ENCODE measurements at regions not wholly inside any gene's neighbourhood (a gene's known extent, or its start where the extent isn't known, plus 50 kb on each side); places are given as distances from the start of the nearest gene placed in this dataset.

DNA sequence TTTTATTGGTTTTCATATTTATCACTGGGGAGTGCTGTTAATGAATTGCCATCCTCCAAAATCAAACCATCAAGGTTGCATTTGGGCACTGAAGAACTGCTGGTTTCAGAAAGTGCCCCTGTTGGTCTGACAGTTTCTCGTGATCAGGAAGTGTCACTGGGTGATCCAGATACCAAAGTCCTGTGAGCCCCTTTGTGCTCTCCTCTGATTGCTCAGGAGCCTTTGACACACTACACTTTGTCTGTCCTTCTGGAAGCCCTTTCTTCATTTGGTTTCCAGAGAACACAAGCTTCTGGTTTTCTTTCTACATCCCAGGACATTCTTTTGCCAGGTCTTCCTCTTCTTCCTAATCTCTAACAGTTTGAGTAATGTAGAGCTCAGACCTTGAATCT lies 165.8 kb upstream of the PROX1 start:
- Histone ChIP-seq H3K79me2 (ENCODE audit: insufficient read depth, low read length) (no peaks in the 10 kb centered on the region), H3K4me3 (ENCODE audit: insufficient read depth, low read depth, low read length) (no peak overlapping the region), H3K27ac (ENCODE audit: low read depth, low read length) (no peak overlapping the region), H3K9me3 (ENCODE audit: insufficient read depth, low read depth, low read length) (no peaks in the 10 kb centered on the region), H4K20me1 (ENCODE audit: insufficient read depth, low read length) (no peaks in the 10 kb centered on the region), H2AFZ (ENCODE audit: low read depth, low read length) (no peak overlapping the region), H3K27me3 (ENCODE audit: insufficient read depth, low read length) (no peaks in the 10 kb centered on the region), H3K36me3 (ENCODE audit: insufficient read depth, low read length) (no peaks in the 10 kb centered on the region), H3K4me1 (ENCODE audit: insufficient read depth, low read length) (no peaks in the 10 kb centered on the region), H3K4me2 (ENCODE audit: low read length) (no peak overlapping the region), H3K9ac (ENCODE audit: low read length) (no peak overlapping the region)
- Mint-ChIP-seq H3K4me1 (ENCODE audit: low read depth, unreplicated experiment) (no peaks in the 10 kb centered on the region), H3K4me3 (ENCODE audit: unreplicated experiment) (no peak overlapping the region), H3K27ac (ENCODE audit: unreplicated experiment) (no peak overlapping the region), H3K9me3 (ENCODE audit: unreplicated experiment) (peaks cover 2% of the 10 kb centered on the region), H3K36me3 (ENCODE audit: low read depth, unreplicated experiment) (no peaks in the 10 kb centered on the region), H3K27me3 (ENCODE audit: low read depth, unreplicated experiment) (peaks cover 2% of the 10 kb centered on the region)
- TF ChIP-seq, protein P1, sequence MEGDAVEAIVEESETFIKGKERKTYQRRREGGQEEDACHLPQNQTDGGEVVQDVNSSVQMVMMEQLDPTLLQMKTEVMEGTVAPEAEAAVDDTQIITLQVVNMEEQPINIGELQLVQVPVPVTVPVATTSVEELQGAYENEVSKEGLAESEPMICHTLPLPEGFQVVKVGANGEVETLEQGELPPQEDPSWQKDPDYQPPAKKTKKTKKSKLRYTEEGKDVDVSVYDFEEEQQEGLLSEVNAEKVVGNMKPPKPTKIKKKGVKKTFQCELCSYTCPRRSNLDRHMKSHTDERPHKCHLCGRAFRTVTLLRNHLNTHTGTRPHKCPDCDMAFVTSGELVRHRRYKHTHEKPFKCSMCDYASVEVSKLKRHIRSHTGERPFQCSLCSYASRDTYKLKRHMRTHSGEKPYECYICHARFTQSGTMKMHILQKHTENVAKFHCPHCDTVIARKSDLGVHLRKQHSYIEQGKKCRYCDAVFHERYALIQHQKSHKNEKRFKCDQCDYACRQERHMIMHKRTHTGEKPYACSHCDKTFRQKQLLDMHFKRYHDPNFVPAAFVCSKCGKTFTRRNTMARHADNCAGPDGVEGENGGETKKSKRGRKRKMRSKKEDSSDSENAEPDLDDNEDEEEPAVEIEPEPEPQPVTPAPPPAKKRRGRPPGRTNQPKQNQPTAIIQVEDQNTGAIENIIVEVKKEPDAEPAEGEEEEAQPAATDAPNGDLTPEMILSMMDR (IDR thresholded peaks at IDR 0.05; ENCODE audit: insufficient read depth, low read depth, low read length) = no peak
- TF ChIP-seq EZH2 (IDR thresholded peaks at IDR 0.05; ENCODE audit: insufficient read depth, low read length) = no peak
- DNase-seq (ENCODE audit: low read depth) = no peak
- no peak for FAIRE-seq

DNA sequence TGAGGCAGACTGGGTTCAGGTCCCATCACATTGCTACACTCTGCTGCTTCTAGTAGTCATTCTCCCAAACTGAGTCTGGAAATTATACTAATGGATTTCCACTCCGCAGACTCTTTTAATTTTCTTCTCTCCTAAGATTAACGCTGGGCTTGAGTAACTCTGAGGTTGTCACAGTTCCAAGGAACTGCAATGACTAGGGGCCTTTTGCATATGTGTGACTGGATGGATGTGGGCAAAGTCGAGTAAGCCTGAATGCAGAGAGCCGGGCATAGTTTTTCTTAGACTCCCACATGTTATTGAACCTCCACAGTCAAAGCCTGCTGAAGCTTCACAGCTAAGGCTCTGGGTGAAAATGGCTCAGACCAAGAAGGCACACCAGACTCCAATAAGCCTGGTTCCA lies 160.9 kb upstream of the PROX1 start:
- H3K4me3 ChIP-seq (ENCODE audit: insufficient read depth, low read depth, low read length) = no peak overlapping the region
- Mint-ChIP-seq H3K4me3 (ENCODE audit: unreplicated experiment) (no peak overlapping the region), H3K27ac (ENCODE audit: unreplicated experiment) (no peak overlapping the region), H3K4me1 (ENCODE audit: low read depth, unreplicated experiment) (no peaks in the 10 kb centered on the region), H3K27me3 (ENCODE audit: low read depth, unreplicated experiment) (peaks cover 8% of the 10 kb centered on the region), H3K36me3 (ENCODE audit: low read depth, unreplicated experiment) (no peaks in the 10 kb centered on the region), H3K9me3 (ENCODE audit: unreplicated experiment) (peaks cover 3% of the 10 kb centered on the region)
- H3K4me1 ChIP-seq (ENCODE audit: insufficient read depth, low read length) = no peaks in the 10 kb centered on the region
- H4K20me1 ChIP-seq (ENCODE audit: insufficient read depth, low read length) = no peaks in the 10 kb centered on the region
- DNase-seq (ENCODE audit: low read depth) (no peak), FAIRE-seq (no peak)
- H2AFZ ChIP-seq (ENCODE audit: low read depth, low read length) = no peak overlapping the region
- no peaks in the 10 kb centered on the region for H3K36me3 ChIP-seq (ENCODE audit: insufficient read depth, low read length)
- H3K9me3 ChIP-seq (ENCODE audit: insufficient read depth, low read depth, low read length) = no peaks in the 10 kb centered on the region
- no peak overlapping the region for H3K27ac ChIP-seq (ENCODE audit: low read depth, low read length)
- H3K27me3 ChIP-seq (ENCODE audit: insufficient read depth, low read length) = no peaks in the 10 kb centered on the region
- H3K9ac ChIP-seq (ENCODE audit: low read length) = no peak overlapping the region
- H3K79me2 ChIP-seq (ENCODE audit: insufficient read depth, low read length) = no peaks in the 10 kb centered on the region
- no peak overlapping the region for H3K4me2 ChIP-seq (ENCODE audit: low read length)
- TF ChIP-seq EZH2 (IDR thresholded peaks at IDR 0.05; ENCODE audit: insufficient read depth, low read length) = no peak
- TF ChIP-seq, protein P1 (IDR thresholded peaks at IDR 0.05; ENCODE audit: insufficient read depth, low read depth, low read length) = no peak

DNA sequence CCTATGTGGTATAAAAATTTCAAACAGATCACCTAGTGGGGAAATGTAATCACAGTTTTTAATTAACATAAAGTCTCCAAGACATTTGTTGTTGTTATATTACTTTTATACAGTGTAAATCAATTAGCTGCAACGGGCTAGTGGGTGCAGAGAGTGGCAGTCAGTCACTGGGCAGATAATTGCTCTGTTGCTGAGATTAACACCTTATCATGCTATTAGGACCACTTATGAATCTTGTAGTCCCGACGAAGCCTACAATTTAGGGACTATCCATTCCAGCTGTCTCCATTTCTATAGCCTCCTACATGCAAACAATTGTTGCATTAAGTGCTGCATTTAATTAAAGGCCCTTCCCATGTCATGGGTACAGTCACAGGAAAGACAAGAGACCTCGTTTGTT lies 158.9 kb upstream of the PROX1 start:
- no peaks in the 10 kb centered on the region for H3K9me3 ChIP-seq (ENCODE audit: insufficient read depth, low read depth, low read length)
- no peak overlapping the region for H3K4me2 ChIP-seq (ENCODE audit: low read length)
- TF ChIP-seq, protein P1 (IDR thresholded peaks at IDR 0.05; ENCODE audit: insufficient read depth, low read depth, low read length) = no peak
- TF ChIP-seq EZH2 (IDR thresholded peaks at IDR 0.05; ENCODE audit: insufficient read depth, low read length) = no peak
- no peak overlapping the region for H2AFZ ChIP-seq (ENCODE audit: low read depth, low read length)
- no peaks in the 10 kb centered on the region for H3K4me1 ChIP-seq (ENCODE audit: insufficient read depth, low read length)
- no peak overlapping the region for H3K9ac ChIP-seq (ENCODE audit: low read length)
- H3K27ac ChIP-seq (ENCODE audit: low read depth, low read length) = no peak overlapping the region
- no peaks in the 10 kb centered on the region for H4K20me1 ChIP-seq (ENCODE audit: insufficient read depth, low read length)
- H3K27me3 Mint-ChIP-seq (ENCODE audit: low read depth, unreplicated experiment) = peaks cover 12% of the 10 kb centered on the region
- FAIRE-seq (no peak), DNase-seq (ENCODE audit: low read depth) (no peak)
- H3K4me3 ChIP-seq (ENCODE audit: insufficient read depth, low read depth, low read length) = no peak overlapping the region
- no peaks in the 10 kb centered on the region for H3K36me3 Mint-ChIP-seq (ENCODE audit: low read depth, unreplicated experiment)
- H3K4me3 Mint-ChIP-seq (ENCODE audit: unreplicated experiment) = no peak overlapping the region
- H3K4me1 Mint-ChIP-seq (ENCODE audit: low read depth, unreplicated experiment) = no peaks in the 10 kb centered on the region
- peaks cover 4% of the 10 kb centered on the region for H3K9me3 Mint-ChIP-seq (ENCODE audit: unreplicated experiment)
- no peaks in the 10 kb centered on the region for H3K27me3 ChIP-seq (ENCODE audit: insufficient read depth, low read length)
- H3K79me2 ChIP-seq (ENCODE audit: insufficient read depth, low read length) = no peaks in the 10 kb centered on the region
- no peaks in the 10 kb centered on the region for H3K36me3 ChIP-seq (ENCODE audit: insufficient read depth, low read length)
- H3K27ac Mint-ChIP-seq (ENCODE audit: unreplicated experiment) = no peak overlapping the region
